H9 (cell line): ENCODE measurements at regions not wholly inside any gene's neighbourhood (a gene's known extent, or its start where the extent isn't known, plus 50 kb on each side); places are given as distances from the start of the nearest gene placed in this dataset.

Source experiments
- DNase-seq: peaks from one replicate; pipeline ENCODE4 v3.0.0-alpha.2; 2017
- H2AFZ ChIP-seq: one replicate; pipeline ENCODE4 v1.6.1; 2013; ENCODE audit warnings: mild to moderate bottlenecking, low read length, control low read depth, moderate library complexity
- H2AK5ac ChIP-seq: 2 replicates; pipeline ENCODE4 v1.6.1; 2013; ENCODE audit warnings: low read length, control low read depth, mixed read lengths; ENCODE audit not compliant: insufficient read length
- H2BK120ac ChIP-seq: one replicate; pipeline ENCODE4 v1.6.1; 2013; ENCODE audit warnings: low read depth, mild to moderate bottlenecking, low read length, control low read depth, inconsistent platforms; ENCODE audit not compliant: poor library complexity, severe bottlenecking
- H2BK12ac ChIP-seq: 2 replicates; pipeline ENCODE4 v1.6.1; 2013; ENCODE audit warnings: low read length, control low read depth, mixed read lengths, low read depth; ENCODE audit not compliant: insufficient read length
- H2BK15ac ChIP-seq: 2 replicates; pipeline ENCODE4 v1.6.1; 2013; ENCODE audit warnings: low read depth, low read length, control low read depth
- H2BK20ac ChIP-seq: one replicate; pipeline ENCODE4 v1.6.1; 2013; ENCODE audit warnings: low read depth, mild to moderate bottlenecking, low read length, control low read depth, inconsistent platforms; ENCODE audit not compliant: poor library complexity, severe bottlenecking
- H2BK5ac ChIP-seq: 2 replicates; pipeline ENCODE4 v1.6.1; 2013; ENCODE audit warnings: low read length, control low read depth, mixed read lengths; ENCODE audit not compliant: insufficient read length
- H3K14ac ChIP-seq: 2 replicates; pipeline ENCODE4 v1.6.1; 2013; ENCODE audit warnings: low read length, control low read depth; ENCODE audit not compliant: insufficient read depth
- H3K18ac ChIP-seq: 2 replicates; pipeline ENCODE4 v1.6.1; 2013; ENCODE audit warnings: low read depth, mild to moderate bottlenecking, mixed read lengths, low read length, control low read depth; ENCODE audit not compliant: insufficient read length
- H3K23ac ChIP-seq: 2 replicates; pipeline ENCODE4 v1.6.1; 2013; ENCODE audit warnings: low read length, control low read depth, mixed read lengths, low read depth; ENCODE audit not compliant: insufficient read length
- H3K23me2 ChIP-seq: 2 replicates; pipeline ENCODE4 v1.6.1; 2013; ENCODE audit warnings: low read depth, mild to moderate bottlenecking, mixed read lengths, low read length, control low read depth; ENCODE audit not compliant: insufficient read length, poor library complexity, severe bottlenecking
- H3K27ac ChIP-seq: 2 replicates; pipeline ENCODE4 v1.5.1; 2013; ENCODE audit warnings: low read length, control low read depth, mixed read lengths, low read depth; ENCODE audit not compliant: insufficient read length
- H3K27me3 ChIP-seq: 2 replicates; pipeline ENCODE4 v1.6.1; 2013; ENCODE audit warnings: low read length, control low read depth, inconsistent platforms; ENCODE audit not compliant: insufficient read depth
- H3K4ac ChIP-seq: 2 replicates; pipeline ENCODE4 v1.6.1; 2013; ENCODE audit warnings: low read depth, mild to moderate bottlenecking, control low read depth, inconsistent platforms, low read length, moderate library complexity
- H3K4me1 ChIP-seq: 2 replicates; pipeline ENCODE4 v1.6.1; 2013; ENCODE audit warnings: low read length, control low read depth, inconsistent platforms; ENCODE audit not compliant: insufficient read depth
- H3K4me2 ChIP-seq: 2 replicates; pipeline ENCODE4 v1.6.1; 2013; ENCODE audit warnings: low read length, control low read depth, mixed read lengths; ENCODE audit not compliant: insufficient read length, insufficient read depth
- H3K56ac ChIP-seq: 2 replicates; pipeline ENCODE4 v1.6.1; 2013; ENCODE audit warnings: low read depth, mild to moderate bottlenecking, mixed read lengths, low read length, control low read depth; ENCODE audit not compliant: insufficient read length
- H3K79me1 ChIP-seq: 2 replicates; pipeline ENCODE4 v1.6.1; 2013; ENCODE audit warnings: low read depth, mild to moderate bottlenecking, moderate library complexity, low read length, control low read depth, inconsistent platforms; ENCODE audit not compliant: insufficient read depth, poor library complexity, severe bottlenecking
- H3K79me2 ChIP-seq: 2 replicates; pipeline ENCODE4 v1.6.1; 2013; ENCODE audit warnings: low read length, control low read depth, inconsistent platforms; ENCODE audit not compliant: insufficient read depth
- H3K9ac ChIP-seq: 2 replicates; pipeline ENCODE4 v1.6.1; 2013; ENCODE audit warnings: low read length, control low read depth, mixed read lengths; ENCODE audit not compliant: insufficient read length; ENCODE audit errors: extremely low read depth
- H3K9me3 ChIP-seq: one replicate; pipeline ENCODE4 v1.6.1; 2013; ENCODE audit warnings: low read depth, low read length, inconsistent platforms; ENCODE audit not compliant: control insufficient read depth
- H3T11ph ChIP-seq: one replicate; pipeline ENCODE4 v1.6.1; 2013; ENCODE audit warnings: mild to moderate bottlenecking, low read length, control low read depth, inconsistent platforms
- H4K20me1 ChIP-seq: one replicate; pipeline ENCODE4 v1.6.1; 2013; ENCODE audit not compliant: control insufficient read depth, insufficient read length, insufficient read depth
- H4K5ac ChIP-seq: 2 replicates; pipeline ENCODE4 v1.6.1; 2013; ENCODE audit warnings: low read depth, mild to moderate bottlenecking, mixed read lengths, low read length, control low read depth; ENCODE audit not compliant: insufficient read length
- H4K8ac ChIP-seq: replicated peaks from 2 replicates; pipeline ENCODE4 v1.6.1; 2013; ENCODE audit warnings: low read length, control low read depth, mixed read lengths, low read depth; ENCODE audit not compliant: insufficient read length
- H4K91ac ChIP-seq: 2 replicates; pipeline ENCODE4 v1.6.1; 2013; ENCODE audit warnings: low read depth, mild to moderate bottlenecking, moderate library complexity, mixed read lengths, low read length, control low read depth; ENCODE audit not compliant: insufficient read length
- H3K27ac Mint-ChIP-seq, 3 experiments: 2 replicates in 2 of 3; 3 replicates in 1 of 3; pipeline ENCODE4 v1.8.0; 2020 to 2021; ENCODE audit warnings: mixed read lengths in 3 of 3, mild to moderate bottlenecking in 1 of 3, moderate library complexity in 1 of 3
- H3K27me3 Mint-ChIP-seq: 2 replicates; pipeline ENCODE4 v1.8.0; 2021; ENCODE audit warnings: low read depth, mild to moderate bottlenecking, moderate library complexity, mixed read lengths
- H3K36me3 Mint-ChIP-seq, 3 experiments: 2 replicates in 2 of 3; 3 replicates in 1 of 3; pipeline ENCODE4 v1.8.0; 2020 to 2021; ENCODE audit warnings: low read depth in 3 of 3, mixed read lengths in 3 of 3; ENCODE audit not compliant: insufficient read depth in 1 of 3
- H3K4me1 Mint-ChIP-seq, 2 experiments: 2 replicates each; pipeline ENCODE4 v1.8.0; 2020; ENCODE audit warnings: mixed read lengths in 2 of 2
- H3K4me3 Mint-ChIP-seq, 2 experiments: 2 replicates in 1 of 2; 3 replicates in 1 of 2; pipeline ENCODE4 v1.8.0; 2020 to 2021; ENCODE audit warnings: mild to moderate bottlenecking in 2 of 2, mixed read lengths in 2 of 2, moderate library complexity in 1 of 2
- H3K9me3 Mint-ChIP-seq, 2 experiments: 2 replicates in 1 of 2; 3 replicates in 1 of 2; pipeline ENCODE4 v1.8.0; 2020; ENCODE audit warnings: mild to moderate bottlenecking in 2 of 2, mixed read lengths in 2 of 2, moderate library complexity in 1 of 2
- WGBS: extraction: QIAGEN DNeasy Blood & Tissue Kit; methylation state at CpG from one replicate; pipeline ENCODE4 v1.1.7; 2013; ENCODE audit warnings: missing lambda C conversion rate, low lambda C conversion rate, mixed read lengths; ENCODE audit not compliant: insufficient read length; ENCODE audit errors: extremely low coverage; 5-methylcytosine and 5-hydroxymethylcytosine counted together
- TF ChIP-seq, protein P1 (sequence below): fragments of 200-600 bp; sonication (generic); conservative IDR thresholded peaks from 3 replicates; pipeline ENCODE4 v1.8.0; 2021; ENCODE audit warnings: antibody characterized with exemption, mild to moderate bottlenecking

- Histone ChIP-seq H3K27ac (no peak overlapping the region), H3K79me1 (no peaks in the 10 kb centered on the region), H3K56ac (no peak overlapping the region), H2AK5ac (no peak overlapping the region), H2BK12ac (no peak overlapping the region), H4K91ac (no peak overlapping the region), H3K18ac (no peak overlapping the region), H4K8ac (no peak overlapping the region), H3K79me2 (no peaks in the 10 kb centered on the region), H3K23ac (no peak overlapping the region), H3K14ac (no peak overlapping the region), H2BK5ac (no peak overlapping the region), H4K5ac (no peak overlapping the region), H3K9me3 (no peaks in the 10 kb centered on the region), H2BK15ac (no peak overlapping the region), H3K23me2 (no peaks in the 10 kb centered on the region), H3K4ac (no peak overlapping the region), H3T11ph (no peak overlapping the region), H2BK20ac (no peak overlapping the region), H2BK120ac (no peak overlapping the region), H3K9ac (no peak overlapping the region), H4K20me1 (no peaks in the 10 kb centered on the region), H3K4me1 (no peaks in the 10 kb centered on the region), H3K4me2 (no peak overlapping the region), H2AFZ (no peak overlapping the region), H3K27me3 (no peaks in the 10 kb centered on the region)
- no peak for DNase-seq
- no peak overlapping the region for H3K4me3 Mint-ChIP-seq
- no peaks in the 10 kb centered on the region; a peak in 1 of 4 replicates for H3K4me1 Mint-ChIP-seq
- TF ChIP-seq, protein P1, sequence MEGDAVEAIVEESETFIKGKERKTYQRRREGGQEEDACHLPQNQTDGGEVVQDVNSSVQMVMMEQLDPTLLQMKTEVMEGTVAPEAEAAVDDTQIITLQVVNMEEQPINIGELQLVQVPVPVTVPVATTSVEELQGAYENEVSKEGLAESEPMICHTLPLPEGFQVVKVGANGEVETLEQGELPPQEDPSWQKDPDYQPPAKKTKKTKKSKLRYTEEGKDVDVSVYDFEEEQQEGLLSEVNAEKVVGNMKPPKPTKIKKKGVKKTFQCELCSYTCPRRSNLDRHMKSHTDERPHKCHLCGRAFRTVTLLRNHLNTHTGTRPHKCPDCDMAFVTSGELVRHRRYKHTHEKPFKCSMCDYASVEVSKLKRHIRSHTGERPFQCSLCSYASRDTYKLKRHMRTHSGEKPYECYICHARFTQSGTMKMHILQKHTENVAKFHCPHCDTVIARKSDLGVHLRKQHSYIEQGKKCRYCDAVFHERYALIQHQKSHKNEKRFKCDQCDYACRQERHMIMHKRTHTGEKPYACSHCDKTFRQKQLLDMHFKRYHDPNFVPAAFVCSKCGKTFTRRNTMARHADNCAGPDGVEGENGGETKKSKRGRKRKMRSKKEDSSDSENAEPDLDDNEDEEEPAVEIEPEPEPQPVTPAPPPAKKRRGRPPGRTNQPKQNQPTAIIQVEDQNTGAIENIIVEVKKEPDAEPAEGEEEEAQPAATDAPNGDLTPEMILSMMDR = no peak
- no peaks in the 10 kb centered on the region; the same call in none of the 2 replicates for H3K27me3 Mint-ChIP-seq
- H3K9me3 Mint-ChIP-seq = no peaks in the 10 kb centered on the region
- H3K27ac Mint-ChIP-seq = no peak overlapping the region
- H3K36me3 Mint-ChIP-seq = no peaks in the 10 kb centered on the region
- WGBS = no CpG with 5 or more reads among the region's 3 CpGs
Observed at GRCh38 chr10:128338951-128339350, 212.7 kb upstream of the MKI67 start.
